ENCODE measurements at regions not wholly inside any gene's neighbourhood (a gene's known extent, or its start where the extent isn't known, plus 50 kb on each side); places are given as distances from the start of the nearest gene placed in this dataset.

- no peak for DNase-seq (ENCODE audit: low spot score)
- H3K36me3 ChIP-seq (ENCODE audit: insufficient read depth) = no peaks in the 10 kb centered on the region
- no peaks in the 10 kb centered on the region for H3K4me1 ChIP-seq (ENCODE audit: insufficient read depth)
- H3K9me2 ChIP-seq (ENCODE audit: insufficient read depth) = no peaks in the 10 kb centered on the region
- H3K27ac Mint-ChIP-seq = no peak overlapping the region
- H3F3A ChIP-seq (replicated peaks; ENCODE audit: low read depth) = no peaks in the 10 kb centered on the region
- no peak overlapping the region for H2AFZ ChIP-seq
- no peak overlapping the region for H3K4me3 Mint-ChIP-seq
- H4K20me1 ChIP-seq (replicated peaks; ENCODE audit: insufficient read depth) = no peaks in the 10 kb centered on the region
- H3K79me2 ChIP-seq (replicated peaks; ENCODE audit: insufficient read depth) = no peaks in the 10 kb centered on the region
- H3K4me1 Mint-ChIP-seq = no peaks in the 10 kb centered on the region; the same call in 2 of the 3 replicates
- H3K27me3 Mint-ChIP-seq (ENCODE audit: insufficient read depth, low read depth, poor library complexity) = peaks cover 5% of the 10 kb centered on the region
- no peak overlapping the region for H3K4me2 ChIP-seq
- H3K27ac ChIP-seq (ENCODE audit: low read depth) = no peak overlapping the region
- no peak for TF ChIP-seq EZH2phosphoT487 (IDR thresholded peaks at IDR 0.05; ENCODE audit: unreplicated experiment)
- no peak for TF ChIP-seq CTCF (conservative IDR thresholded peaks at IDR 0.05; ENCODE audit: low read depth in 2 of 2)
- no peak for TF ChIP-seq CREB1 (CRISPR knock-in tag; IDR thresholded peaks at IDR 0.05; ENCODE audit: low read depth)
- H3K4me3 ChIP-seq = no peak overlapping the region
- H3K27me3 ChIP-seq (ENCODE audit: insufficient read depth) = no peaks in the 10 kb centered on the region
- no peak for ATAC-seq
- peaks cover 15% of the 10 kb centered on the region for H3K9me3 Mint-ChIP-seq
- H3K36me3 Mint-ChIP-seq (ENCODE audit: low read depth) = peaks cover 12% of the 10 kb centered on the region
Observed at GRCh38 chr3:194046531-194046930, 89.4 kb upstream of the HES1 start.

GRCh38 chr3:194046995-194047645 lies 88.8 kb upstream of the HES1 start:
- no peaks in the 10 kb centered on the region; the same call in 2 of the 3 replicates for H3K4me1 Mint-ChIP-seq
- Histone ChIP-seq H3K4me3 (no peak overlapping the region), H3K27ac (ENCODE audit: low read depth) (no peak overlapping the region), H3K4me2 (no peak overlapping the region), H4K20me1 (replicated peaks; ENCODE audit: insufficient read depth) (no peaks in the 10 kb centered on the region), H3K9me2 (ENCODE audit: insufficient read depth) (no peaks in the 10 kb centered on the region), H3K4me1 (ENCODE audit: insufficient read depth) (no peaks in the 10 kb centered on the region), H3K27me3 (ENCODE audit: insufficient read depth) (no peaks in the 10 kb centered on the region), H3K79me2 (replicated peaks; ENCODE audit: insufficient read depth) (no peaks in the 10 kb centered on the region), H2AFZ (no peak overlapping the region), H3K36me3 (ENCODE audit: insufficient read depth) (no peaks in the 10 kb centered on the region), H3F3A (replicated peaks; ENCODE audit: low read depth) (no peaks in the 10 kb centered on the region)
- H3K9me3 Mint-ChIP-seq = peaks cover 20% of the 10 kb centered on the region
- H3K36me3 Mint-ChIP-seq (ENCODE audit: low read depth) = peaks cover 18% of the 10 kb centered on the region
- H3K27ac Mint-ChIP-seq = no peak overlapping the region
- H3K27me3 Mint-ChIP-seq (ENCODE audit: insufficient read depth, low read depth, poor library complexity) = peaks cover 5% of the 10 kb centered on the region
- TF ChIP-seq EZH2phosphoT487 (IDR thresholded peaks at IDR 0.05; ENCODE audit: unreplicated experiment) (no peak), ETS1 (IDR thresholded peaks at IDR 0.05) (no peak)
- ATAC-seq (no peak), DNase-seq (ENCODE audit: low spot score) (no peak)
- H3K4me3 Mint-ChIP-seq = no peak overlapping the region

- peaks cover 22% of the 10 kb centered on the region for H3K36me3 Mint-ChIP-seq (ENCODE audit: low read depth)
- H2AFZ ChIP-seq = no peak overlapping the region
- H3K79me2 ChIP-seq (replicated peaks; ENCODE audit: insufficient read depth) = no peaks in the 10 kb centered on the region
- peaks cover 4% of the 10 kb centered on the region for H3K4me1 Mint-ChIP-seq
- H3K27me3 ChIP-seq (ENCODE audit: insufficient read depth) = peaks cover 19% of the 10 kb centered on the region; the same call in 1 of the 2 replicates
- no peak overlapping the region for H3K4me2 ChIP-seq
- H3K27ac ChIP-seq (ENCODE audit: low read depth) = no peak overlapping the region
- no peak for DNase-seq (ENCODE audit: low spot score)
- peaks cover 10% of the 10 kb centered on the region for H3K27me3 Mint-ChIP-seq (ENCODE audit: insufficient read depth, low read depth, poor library complexity)
- no peak overlapping the region for H3K4me3 ChIP-seq
- H4K20me1 ChIP-seq (replicated peaks; ENCODE audit: insufficient read depth) = no peaks in the 10 kb centered on the region
- H3K9me2 ChIP-seq (ENCODE audit: insufficient read depth) = no peaks in the 10 kb centered on the region
- ATAC-seq = no peak
- H3K36me3 ChIP-seq (ENCODE audit: insufficient read depth) = no peaks in the 10 kb centered on the region
- H3K27ac Mint-ChIP-seq = no peak overlapping the region
- peaks cover 27% of the 10 kb centered on the region for H3K9me3 Mint-ChIP-seq
- H3K4me3 Mint-ChIP-seq = no peak overlapping the region
- H3K4me1 ChIP-seq (ENCODE audit: insufficient read depth) = peaks cover 6% of the 10 kb centered on the region; the same call in 1 of the 2 replicates
- H3F3A ChIP-seq (replicated peaks; ENCODE audit: low read depth) = no peaks in the 10 kb centered on the region
- TF ChIP-seq ETS1 (IDR thresholded peaks at IDR 0.05) (no peak), ZNF462 (CRISPR knock-in tag; IDR thresholded peaks at IDR 0.05) (no peak)
Observed at GRCh38 chr3:194049394-194049793, 86.6 kb upstream of the HES1 start.
